ENCODE measurements at regions not wholly inside any gene's neighbourhood (a gene's known extent, or its start where the extent isn't known, plus 50 kb on each side); places are given as distances from the start of the nearest gene placed in this dataset.
"Not testable (repeated sequence)": the region's sequence is repeated elsewhere in the genome, so short reads cannot be mapped to it uniquely, and the experiment has no call there.

- Mint-ChIP-seq H3K27me3 (no peaks in the 10 kb centered on the region), H3K9me3 (peaks cover 0 to 7% of the 10 kb centered on the region in 2 donors), H3K27ac (no peak overlapping the region), H3K4me1 (no peaks in the 10 kb centered on the region), H3K4me3 (no peak overlapping the region)
- ATAC-seq, result no peak
- no peak for DNase-seq
These were observed 221.5 kb downstream of the CYB561 start for GRCh38 chr17:63224644-63225043.

- DNase-seq, H3K4me3 Mint-ChIP-seq, H3K27ac Mint-ChIP-seq, H3K4me1 Mint-ChIP-seq, ATAC-seq, H3K27me3 Mint-ChIP-seq: not testable (repeated sequence)
- H3K9me3 Mint-ChIP-seq, result peaks cover 10 to 27% of the 10 kb centered on the region in 2 donors
These were observed 219.4 kb downstream of the CYB561 start for GRCh38 chr17:63226720-63227119.

- H3K27me3 Mint-ChIP-seq, result not testable (repeated sequence)
These were observed 215.0 kb downstream of the CYB561 start for GRCh38 chr17:63231015-63231620.

GRCh38 chr17:63232565-63233310 lies 213.4 kb downstream of the CYB561 start:
- no peak for ATAC-seq
- H3K9me3 Mint-ChIP-seq, result peaks cover 15 to 33% of the 10 kb centered on the region in 2 donors
- H3K27ac Mint-ChIP-seq, result no peak overlapping the region
- no peak for DNase-seq
- no peaks in the 10 kb centered on the region for H3K27me3 Mint-ChIP-seq
- no peaks in the 10 kb centered on the region for H3K4me1 Mint-ChIP-seq
- no peak overlapping the region for H3K4me3 Mint-ChIP-seq

More at GRCh38 chr17:63231015-63231620, 215.0 kb downstream of the CYB561 start:
- DNase-seq, H3K4me3 Mint-ChIP-seq, ATAC-seq, H3K27ac Mint-ChIP-seq, H3K4me1 Mint-ChIP-seq: not testable (repeated sequence)
- H3K9me3 Mint-ChIP-seq, result peaks cover 15 to 33% of the 10 kb centered on the region in 2 donors

GRCh38 chr17:63240106-63240505 lies 206.0 kb downstream of the CYB561 start:
- H3K4me3 Mint-ChIP-seq, result no peak overlapping the region
- no peak for ATAC-seq
- DNase-seq, result no peak
- H3K4me1 Mint-ChIP-seq, result no peaks in the 10 kb centered on the region
- no peaks in the 10 kb centered on the region for H3K9me3 Mint-ChIP-seq
- H3K27me3 Mint-ChIP-seq, result no peaks in the 10 kb centered on the region
- no peak overlapping the region for H3K27ac Mint-ChIP-seq

- Mint-ChIP-seq H3K4me1 (no peaks in the 10 kb centered on the region), H3K4me3 (no peak overlapping the region), H3K27ac (no peak overlapping the region), H3K9me3 (no peaks in the 10 kb centered on the region), H3K27me3 (no peaks in the 10 kb centered on the region)
- no peak for ATAC-seq
- DNase-seq, result no peak
These were observed 199.8 kb downstream of the CYB561 start for GRCh38 chr17:63246344-63246743.

GRCh38 chr17:63247706-63248105 lies 198.4 kb downstream of the CYB561 start:
- H3K4me3 Mint-ChIP-seq, result no peak overlapping the region
- H3K27ac Mint-ChIP-seq, result no peak overlapping the region
- no peaks in the 10 kb centered on the region for H3K4me1 Mint-ChIP-seq
- no peak for ATAC-seq
- no peaks in the 10 kb centered on the region for H3K27me3 Mint-ChIP-seq
- no peaks in the 10 kb centered on the region for H3K9me3 Mint-ChIP-seq
- DNase-seq, result no peak

- no peaks in the 10 kb centered on the region for H3K4me1 Mint-ChIP-seq
- peak overlapping the region in 1 of 2 donors; percentile 34 for H3K27ac Mint-ChIP-seq
- H3K27me3 Mint-ChIP-seq, result no peaks in the 10 kb centered on the region
- DNase-seq (no peak), ATAC-seq (no peak)
- no peak overlapping the region for H3K4me3 Mint-ChIP-seq
- H3K9me3 Mint-ChIP-seq, result no peaks in the 10 kb centered on the region
These were observed 196.7 kb downstream of the CYB561 start for GRCh38 chr17:63249256-63250004.

GRCh38 chr17:63250830-63251229 lies 195.3 kb downstream of the CYB561 start:
- no peaks in the 10 kb centered on the region for H3K4me1 Mint-ChIP-seq
- no peak overlapping the region for H3K4me3 Mint-ChIP-seq
- no peak overlapping the region for H3K27ac Mint-ChIP-seq
- peaks cover 5 to 8% of the 10 kb centered on the region in 2 donors for H3K9me3 Mint-ChIP-seq
- no peak for ATAC-seq
- DNase-seq, result no peak
- no peaks in the 10 kb centered on the region for H3K27me3 Mint-ChIP-seq

- DNase-seq (no peak), ATAC-seq (no peak)
- Mint-ChIP-seq H3K4me1 (no peaks in the 10 kb centered on the region), H3K4me3 (no peak overlapping the region), H3K9me3 (peaks cover 5 to 24% of the 10 kb centered on the region in 2 donors), H3K27me3 (no peaks in the 10 kb centered on the region), H3K27ac (peak overlapping the region in 1 of 2 donors; percentile 50)
These were observed 187.3 kb downstream of the CYB561 start for GRCh38 chr17:63258785-63259184.

- H3K9me3 Mint-ChIP-seq, result no peaks in the 10 kb centered on the region
- H3K4me3 Mint-ChIP-seq, result no peak overlapping the region
- no peak for DNase-seq
- ATAC-seq, result no peak
- H3K27me3 Mint-ChIP-seq, result no peaks in the 10 kb centered on the region
- H3K27ac Mint-ChIP-seq, result no peak overlapping the region
- H3K4me1 Mint-ChIP-seq, result no peaks in the 10 kb centered on the region
These were observed 183.2 kb downstream of the CYB561 start for GRCh38 chr17:63262751-63263476.

GRCh38 chr17:63265526-63265925 lies 180.6 kb downstream of the CYB561 start:
- Mint-ChIP-seq H3K27ac (no peak overlapping the region), H3K4me1 (peaks cover 3% of the 10 kb centered on the region), H3K4me3 (no peak overlapping the region), H3K9me3 (no peaks in the 10 kb centered on the region), H3K27me3 (no peaks in the 10 kb centered on the region)
- DNase-seq (no peak), ATAC-seq (no peak)

- no peak overlapping the region for H3K27ac Mint-ChIP-seq
- DNase-seq, result no peak
- H3K4me3 Mint-ChIP-seq, result no peak overlapping the region
- no peaks in the 10 kb centered on the region for H3K9me3 Mint-ChIP-seq
- peaks cover 9% of the 10 kb centered on the region for H3K4me1 Mint-ChIP-seq
- no peak for ATAC-seq
- no peaks in the 10 kb centered on the region for H3K27me3 Mint-ChIP-seq
These were observed 178.3 kb downstream of the CYB561 start for GRCh38 chr17:63267846-63268245.

- Mint-ChIP-seq H3K4me3 (no peak overlapping the region), H3K4me1 (peaks cover 9% of the 10 kb centered on the region), H3K9me3 (no peaks in the 10 kb centered on the region), H3K27me3 (no peaks in the 10 kb centered on the region), H3K27ac (no peak overlapping the region)
- DNase-seq (no peak), ATAC-seq (no peak)
These were observed 177.3 kb downstream of the CYB561 start for GRCh38 chr17:63268827-63269226.

GRCh38 chr17:63270610-63271009 lies 175.5 kb downstream of the CYB561 start:
- Mint-ChIP-seq H3K4me1 (peaks cover 14% of the 10 kb centered on the region), H3K27ac (peak overlapping the region; percentile 28 to 59), H3K4me3 (no peak overlapping the region), H3K27me3 (no peaks in the 10 kb centered on the region), H3K9me3 (no peaks in the 10 kb centered on the region)
- ATAC-seq (no peak), DNase-seq (no peak)
